GF-D8 (cell line): ENCODE measurements at regions not wholly inside any gene's neighbourhood (a gene's known extent, or its start where the extent isn't known, plus 50 kb on each side); places are given as distances from the start of the nearest gene placed in this dataset.

Source experiments
- DNase-seq: peaks from one replicate; lab custom pipeline; 2025; lab: John Stamatoyannopoulos, UW

GRCh38 chr6:41451515-41452163 is 94.5 kb upstream of the FOXP4 start:
- DNase-seq: no peak

GRCh38 chr6:41452763-41453162 is 93.4 kb upstream of the FOXP4 start:
- no peak for DNase-seq

- DNase-seq: no peak
Measured at GRCh38 chr6:41453244-41453643, 92.9 kb upstream of the FOXP4 start.

- DNase-seq: no peak
Measured at GRCh38 chr6:41454189-41454789, 91.9 kb upstream of the FOXP4 start.

- DNase-seq: no peak
Measured at GRCh38 chr6:41455410-41455809, 90.8 kb upstream of the FOXP4 start.

GRCh38 chr6:41455818-41456217 is 90.4 kb upstream of the FOXP4 start:
- no peak for DNase-seq

- no peak for DNase-seq
Measured at GRCh38 chr6:41457303-41457670, 88.9 kb upstream of the FOXP4 start.

GRCh38 chr6:41459738-41460137 is 86.4 kb upstream of the FOXP4 start:
- no peak for DNase-seq

- no peak for DNase-seq
Measured at GRCh38 chr6:41460742-41461336, 85.3 kb upstream of the FOXP4 start.

- no peak for DNase-seq
Measured at GRCh38 chr6:41462033-41462432, 84.1 kb upstream of the FOXP4 start.

- no peak for DNase-seq
Measured at GRCh38 chr6:41463062-41463930, 82.9 kb upstream of the FOXP4 start.

GRCh38 chr6:41464019-41464418 is 82.2 kb upstream of the FOXP4 start:
- DNase-seq: no peak

- no peak for DNase-seq
Measured at GRCh38 chr6:41464481-41464880, 81.7 kb upstream of the FOXP4 start.

- DNase-seq: no peak
Measured at GRCh38 chr6:41466437-41466990, 79.7 kb upstream of the FOXP4 start.

GRCh38 chr6:41467061-41467460 is 79.1 kb upstream of the FOXP4 start:
- no peak for DNase-seq

GRCh38 chr6:41467627-41468404 is 78.4 kb upstream of the FOXP4 start:
- no peak for DNase-seq

- DNase-seq: no peak
Measured at GRCh38 chr6:41469156-41470028, 76.8 kb upstream of the FOXP4 start.

- no peak for DNase-seq
Measured at GRCh38 chr6:41470029-41470330, 76.2 kb upstream of the FOXP4 start.

- no peak for DNase-seq
Measured at GRCh38 chr6:41470331-41471063, 75.7 kb upstream of the FOXP4 start.
